GM12878 (cell line): ENCODE measurements at regions not wholly inside any gene's neighbourhood (a gene's known extent, or its start where the extent isn't known, plus 50 kb on each side); places are given as distances from the start of the nearest gene placed in this dataset.

Source experiments
- ATAC-seq: fragments of 200-7000 bp; cut with Tn5 transposase; 3 replicates; pipeline ENCODE4 v1.9.1; 2020; ENCODE audit warnings: mild to moderate bottlenecking, moderate library complexity
- BruUV-seq: library from RNA; stranded (reverse); fragments of 400-500 nt; replicated peaks from 2 replicates; lab custom pipeline; 2021; lab: Mats Ljungman, UMichigan
- CTCF ChIA-PET: fragments of 300-600 bp; sonication (Branson Sonifier 250); formaldehyde crosslinking; extraction: SDS; loops from one replicate; lab custom pipeline; 2021; ENCODE audit warnings: inconsistent platforms; lab: Yijun Ruan, JAX
- POLR2A ChIA-PET: fragments of 350-600 bp; formaldehyde crosslinking; extraction: SDS; loops from one replicate; lab custom pipeline; 2021; ENCODE audit warnings: inconsistent platforms; lab: Charles Lee
- RAD21 ChIA-PET: fragments of 300-600 bp; sonication (Branson Sonifier 250); formaldehyde crosslinking; loops from one replicate; lab custom pipeline; 2023; ENCODE audit warnings: antibody characterized with exemption; ENCODE audit not compliant: unreplicated experiment; lab: Charles Lee
- SMC1A ChIA-PET: fragments of 300-600 bp; sonication (Branson Sonifier 250); formaldehyde crosslinking; loops from one replicate; lab custom pipeline; 2023; ENCODE audit not compliant: unreplicated experiment, uncharacterized antibody; lab: Charles Lee
- DNase-seq: peaks from one replicate; pipeline ENCODE4 v3.0.0-alpha.2; 2011; ENCODE audit warnings: low read depth, low spot score
- FAIRE-seq: peaks from 3 replicates; lab custom pipeline; 2011; peaks lifted over from hg19 to GRCh38; lab: Jason Lieb, UNC
- H2AFZ ChIP-seq: 2 replicates; pipeline ENCODE4 v1.6.0; 2011; ENCODE audit warnings: low read depth, low read length, control low read depth; ENCODE audit not compliant: control insufficient read depth
- H3K27ac ChIP-seq: 2 replicates; pipeline ENCODE4 v1.5.1; 2011; ENCODE audit warnings: control low read depth; ENCODE audit not compliant: control insufficient read depth, insufficient read depth
- H3K27me3 ChIP-seq, 2 experiments: replicated peaks in 1 of 2; 2 replicates each; pipeline versions ENCODE4 v1.6.0 to v1.6.1; 2011; ENCODE audit warnings: low read length in 1 of 2; ENCODE audit not compliant: control insufficient read depth in 2 of 2, insufficient read depth in 2 of 2
- H3K36me3 ChIP-seq, 2 experiments: 2 replicates each; pipeline ENCODE4 v1.5.1; 2011; ENCODE audit warnings: low read length in 1 of 2; ENCODE audit not compliant: control insufficient read depth in 2 of 2, insufficient read depth in 2 of 2
- H3K4me1 ChIP-seq: 2 replicates; pipeline ENCODE4 v1.6.1; 2011; ENCODE audit warnings: mild to moderate bottlenecking, low read length, moderate library complexity, mixed read lengths; ENCODE audit not compliant: control insufficient read depth, insufficient read depth
- H3K4me2 ChIP-seq: 2 replicates; pipeline ENCODE4 v1.6.0; 2011; ENCODE audit warnings: control low read depth; ENCODE audit not compliant: control insufficient read depth, insufficient read depth
- H3K4me3 ChIP-seq: fragments of 200-600 bp; sonication (generic); 2 replicates; pipeline ENCODE4 v1.5.1; 2016
- H3K79me2 ChIP-seq: 2 replicates; pipeline ENCODE4 v1.6.0; 2011; ENCODE audit warnings: low read length; ENCODE audit not compliant: control insufficient read depth, insufficient read depth
- H3K9ac ChIP-seq: 2 replicates; pipeline ENCODE4 v1.8.0; 2011; ENCODE audit warnings: low read length, control low read depth, mixed read lengths; ENCODE audit not compliant: control insufficient read depth, insufficient read depth
- H3K9me3 ChIP-seq: replicated peaks from 3 replicates; pipeline ENCODE4 v1.5.1; 2011; ENCODE audit warnings: mild to moderate bottlenecking, low read length; ENCODE audit not compliant: control insufficient read depth, insufficient read depth
- H4K20me1 ChIP-seq: 2 replicates; pipeline ENCODE4 v1.6.0; 2011; ENCODE audit not compliant: control insufficient read depth, insufficient read depth
- BHLHE40 ChIP-seq, 2 experiments: fragments of 450-650 bp in 1 of 2; IDR thresholded peaks; 2 replicates each; pipeline ENCODE4 v1.6.1; 2011 to 2017; ENCODE audit warnings: low read depth in 2 of 2, borderline replicate concordance in 1 of 2, improper control_type of control experiment in 1 of 2, low read length in 1 of 2, mild to moderate bottlenecking in 1 of 2
- CBFB ChIP-seq: IDR thresholded peaks from 2 replicates; pipeline ENCODE4 v1.6.1; 2016; ENCODE audit warnings: antibody characterized with exemption, low read depth
- CEBPB ChIP-seq, 2 experiments: fragments of 150-350 bp in 1 of 2; IDR thresholded peaks; 2 replicates each; pipeline ENCODE4 v1.6.1; 2012 to 2014; ENCODE audit warnings: low read depth in 2 of 2, low read length in 2 of 2, borderline replicate concordance in 1 of 2, inconsistent platforms in 1 of 2
- CHD2 ChIP-seq: IDR thresholded peaks from 2 replicates; pipeline ENCODE4 v1.6.1; 2011; ENCODE audit warnings: low read depth, low read length, improper control_type of control experiment, borderline replicate concordance
- CREB1 ChIP-seq: IDR thresholded peaks from 2 replicates; pipeline ENCODE4 v1.6.1; 2012; ENCODE audit warnings: low read depth, mild to moderate bottlenecking, inconsistent platforms
- FOS ChIP-seq: IDR thresholded peaks from 3 replicates; pipeline ENCODE4 v1.6.1; 2011; ENCODE audit warnings: borderline replicate concordance; ENCODE audit not compliant: insufficient read length; ENCODE audit errors: extremely low read depth
- FOXM1 ChIP-seq: IDR thresholded peaks from 2 replicates; pipeline ENCODE4 v1.6.1; 2012; ENCODE audit warnings: low read depth, mild to moderate bottlenecking, inconsistent platforms, low read length, moderate library complexity
- LARP7 ChIP-seq: fragments of 450-650 bp; IDR thresholded peaks from 2 replicates; pipeline ENCODE4 v1.6.1; 2017; ENCODE audit warnings: mild to moderate bottlenecking
- MYB ChIP-seq: fragments of 150-350 bp; IDR thresholded peaks from 2 replicates; pipeline ENCODE4 v1.6.1; 2014; ENCODE audit warnings: mild to moderate bottlenecking, low read depth, low read length, borderline replicate concordance
- RELA ChIP-seq: fragments of 450-650 bp; IDR thresholded peaks from 2 replicates; pipeline ENCODE4 v1.8.0; 2014; ENCODE audit warnings: borderline replicate concordance; ENCODE audit not compliant: partially characterized antibody
- TCF7 ChIP-seq: IDR thresholded peaks from 2 replicates; pipeline ENCODE4 v1.6.1; 2014; ENCODE audit warnings: antibody characterized with exemption, borderline replicate concordance
- ZNF274 ChIP-seq: IDR thresholded peaks from one replicate; pipeline ENCODE4 v1.8.0; 2011; ENCODE audit not compliant: insufficient read length, insufficient read depth
- WGBS: methylation state at CpG from one replicate; pipeline ENCODE4 v1.1.6; 2016; ENCODE audit warnings: low lambda C conversion rate; ENCODE audit not compliant: insufficient replicate concordance, insufficient coverage; ENCODE audit errors: missing lambda C conversion rate; 5-methylcytosine and 5-hydroxymethylcytosine counted together
- in situ Hi-C: fragments of 300-500 bp; cut with MboI; formaldehyde crosslinking; loops from 9 replicates; pipeline ENCODE4 v1.14.3; 2018; ENCODE audit warnings: mixed read lengths
- intact Hi-C: fragments of 100-400 bp; cut with micrococcal nuclease; formaldehyde crosslinking; loops from one replicate; pipeline ENCODE4 v1.14.2; 2022; ENCODE audit not compliant: unreplicated experiment
- TF ChIP-seq, protein P1 (sequence below): fragments of 450-650 bp; IDR thresholded peaks from 2 replicates; pipeline ENCODE4 v1.6.1; 2017; ENCODE audit warnings: mild to moderate bottlenecking, low read depth, inconsistent platforms; ENCODE audit not compliant: poor library complexity, severe bottlenecking
- TF ChIP-seq, protein P2 (sequence below): fragments of 450-650 bp; formaldehyde crosslinking; IDR thresholded peaks from 2 replicates; pipeline ENCODE4 v1.4.0; 2022; ENCODE audit warnings: mild to moderate bottlenecking, moderate library complexity

GRCh38 chr9:135251331-135251761 lies 163.9 kb downstream of the OLFM1 start (continued):
- TF ChIP-seq CREB1, result no peak
- no peak for TF ChIP-seq CHD2
- TF ChIP-seq ZNF274, result no peak
- TF ChIP-seq, protein P1, sequence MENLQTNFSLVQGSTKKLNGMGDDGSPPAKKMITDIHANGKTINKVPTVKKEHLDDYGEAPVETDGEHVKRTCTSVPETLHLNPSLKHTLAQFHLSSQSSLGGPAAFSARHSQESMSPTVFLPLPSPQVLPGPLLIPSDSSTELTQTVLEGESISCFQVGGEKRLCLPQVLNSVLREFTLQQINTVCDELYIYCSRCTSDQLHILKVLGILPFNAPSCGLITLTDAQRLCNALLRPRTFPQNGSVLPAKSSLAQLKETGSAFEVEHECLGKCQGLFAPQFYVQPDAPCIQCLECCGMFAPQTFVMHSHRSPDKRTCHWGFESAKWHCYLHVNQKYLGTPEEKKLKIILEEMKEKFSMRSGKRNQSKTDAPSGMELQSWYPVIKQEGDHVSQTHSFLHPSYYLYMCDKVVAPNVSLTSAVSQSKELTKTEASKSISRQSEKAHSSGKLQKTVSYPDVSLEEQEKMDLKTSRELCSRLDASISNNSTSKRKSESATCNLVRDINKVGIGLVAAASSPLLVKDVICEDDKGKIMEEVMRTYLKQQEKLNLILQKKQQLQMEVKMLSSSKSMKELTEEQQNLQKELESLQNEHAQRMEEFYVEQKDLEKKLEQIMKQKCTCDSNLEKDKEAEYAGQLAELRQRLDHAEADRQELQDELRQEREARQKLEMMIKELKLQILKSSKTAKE, result no peak
- no peak for TF ChIP-seq LARP7
- no peak for TF ChIP-seq FOXM1
- TF ChIP-seq TCF7, result no peak
- no peak for TF ChIP-seq CEBPB (IDR thresholded peaks at IDR 0.05; ENCODE audit: borderline replicate concordance in 1 of 2, low read depth in 2 of 2, low read length in 2 of 2)

GRCh38 chr9:135251996-135252760 lies 164.7 kb downstream of the OLFM1 start:
- ATAC-seq (no peak), DNase-seq (no peak), FAIRE-seq (no peak)
- Histone ChIP-seq H2AFZ (no peak overlapping the region), H3K27me3 (no peaks in the 10 kb centered on the region), H3K4me2 (no peak overlapping the region), H3K4me3 (no peak overlapping the region), H3K9me3 (no peaks in the 10 kb centered on the region), H3K27ac (no peak overlapping the region), H3K36me3 (no peaks in the 10 kb centered on the region), H4K20me1 (no peaks in the 10 kb centered on the region), H3K9ac (no peak overlapping the region), H3K79me2 (no peaks in the 10 kb centered on the region), H3K4me1 (no peaks in the 10 kb centered on the region)
- WGBS, result 34% methylated on average over 30 of the region's 30 CpGs
- intact Hi-C loops (no loop called here), in situ Hi-C loops (no loop called here)
- ChIA-PET RAD21 (no interaction called here), CTCF (no interaction called here), SMC1A (no interaction called here), POLR2A (no interaction called here)
- no TSS peak for BruUV-seq
- TF ChIP-seq RELA (no peak), BHLHE40 (IDR thresholded peaks at IDR 0.05; ENCODE audit: borderline replicate concordance in 1 of 2, low read depth in 2 of 2, low read length in 1 of 2) (no peak), CBFB (no peak), FOS (no peak), MYB (no peak), CEBPB (IDR thresholded peaks at IDR 0.05; ENCODE audit: borderline replicate concordance in 1 of 2, low read depth in 2 of 2, low read length in 2 of 2) (no peak)
- TF ChIP-seq, protein P2, sequence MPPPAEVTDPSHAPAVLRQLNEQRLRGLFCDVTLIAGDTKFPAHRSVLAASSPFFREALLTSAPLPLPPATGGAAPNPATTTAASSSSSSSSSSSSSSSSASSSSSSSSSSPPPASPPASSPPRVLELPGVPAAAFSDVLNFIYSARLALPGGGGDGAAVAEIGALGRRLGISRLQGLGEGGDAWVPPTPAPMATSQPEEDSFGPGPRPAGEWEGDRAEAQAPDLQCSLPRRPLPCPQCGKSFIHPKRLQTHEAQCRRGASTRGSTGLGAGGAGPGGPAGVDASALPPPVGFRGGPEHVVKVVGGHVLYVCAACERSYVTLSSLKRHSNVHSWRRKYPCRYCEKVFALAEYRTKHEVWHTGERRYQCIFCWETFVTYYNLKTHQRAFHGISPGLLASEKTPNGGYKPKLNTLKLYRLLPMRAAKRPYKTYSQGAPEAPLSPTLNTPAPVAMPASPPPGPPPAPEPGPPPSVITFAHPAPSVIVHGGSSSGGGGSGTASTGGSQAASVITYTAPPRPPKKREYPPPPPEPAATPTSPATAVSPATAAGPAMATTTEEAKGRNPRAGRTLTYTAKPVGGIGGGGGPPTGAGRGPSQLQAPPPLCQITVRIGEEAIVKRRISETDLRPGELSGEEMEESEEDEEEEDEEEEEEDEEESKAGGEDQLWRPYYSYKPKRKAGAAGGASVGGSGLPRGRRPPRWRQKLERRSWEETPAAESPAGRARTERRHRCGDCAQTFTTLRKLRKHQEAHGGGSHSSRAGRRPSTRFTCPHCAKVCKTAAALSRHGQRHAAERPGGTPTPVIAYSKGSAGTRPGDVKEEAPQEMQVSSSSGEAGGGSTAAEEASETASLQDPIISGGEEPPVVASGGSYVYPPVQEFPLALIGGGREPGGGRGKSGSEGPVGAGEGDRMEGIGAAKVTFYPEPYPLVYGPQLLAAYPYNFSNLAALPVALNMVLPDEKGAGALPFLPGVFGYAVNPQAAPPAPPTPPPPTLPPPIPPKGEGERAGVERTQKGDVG (CRISPR knock-in tag), result no peak
